ENCODE measurements at regions not wholly inside any gene's neighbourhood (a gene's known extent, or its start where the extent isn't known, plus 50 kb on each side); places are given as distances from the start of the nearest gene placed in this dataset.

- TF ChIP-seq CREB1 (IDR thresholded peaks at IDR 0.05; ENCODE audit: low read depth), result no peak
- no peak for TF ChIP-seq TAF1 (IDR thresholded peaks at IDR 0.05; ENCODE audit: low read depth)
- no peak for TF ChIP-seq REST (IDR thresholded peaks at IDR 0.05; ENCODE audit: low read depth)
Observed at GRCh38 chr6:93663111-93663510, 243.8 kb upstream of the EPHA7 start.
